Hepatocyte (in vitro differentiated cells): ENCODE measurements at regions not wholly inside any gene's neighbourhood (a gene's known extent, or its start where the extent isn't known, plus 50 kb on each side); places are given as distances from the start of the nearest gene placed in this dataset. TPM values are rescaled to one million over a fixed set of nuclear protein-coding genes. Genes with fewer than 3 reads are reported as not detected.

ENCODE experiments used
- DNase-seq: peaks from one replicate; pipeline ENCODE4 v3.0.0-alpha.2; 2016; ENCODE audit warnings: low spot score
- H2AFZ ChIP-seq: fragments of 200-600 bp; sonication (generic); 2 replicates; pipeline ENCODE4 v1.6.0; 2016; ENCODE audit warnings: antibody characterized with exemption, mild to moderate bottlenecking
- H3K27ac ChIP-seq: fragments of 200-600 bp; sonication (generic); 2 replicates; pipeline ENCODE4 v1.5.1; 2016; ENCODE audit warnings: mild to moderate bottlenecking
- H3K27me3 ChIP-seq: fragments of 200-600 bp; sonication (generic); 2 replicates; pipeline ENCODE4 v1.6.1; 2016
- H3K36me3 ChIP-seq: fragments of 200-600 bp; sonication (generic); replicated peaks from 2 replicates; pipeline ENCODE4 v1.5.1; 2016; ENCODE audit warnings: low read depth; ENCODE audit not compliant: insufficient read depth
- H3K4me1 ChIP-seq: fragments of 200-600 bp; sonication (generic); 2 replicates; pipeline ENCODE4 v1.5.1; 2016; ENCODE audit warnings: mild to moderate bottlenecking, moderate library complexity; ENCODE audit not compliant: insufficient read depth
- H3K4me2 ChIP-seq: fragments of 200-600 bp; sonication (generic); 2 replicates; pipeline ENCODE4 v1.6.0; 2016
- H3K4me3 ChIP-seq: fragments of 200-600 bp; sonication (generic); 2 replicates; pipeline ENCODE4 v1.5.1; 2016; ENCODE audit warnings: mild to moderate bottlenecking
- H3K79me2 ChIP-seq: fragments of 200-600 bp; sonication (generic); 2 replicates; pipeline ENCODE4 v1.6.0; 2017; ENCODE audit warnings: mild to moderate bottlenecking
- H3K9me2 ChIP-seq: fragments of 200-600 bp; sonication (generic); replicated peaks from 2 replicates; pipeline ENCODE4 v1.6.0; 2017; ENCODE audit warnings: mild to moderate bottlenecking; ENCODE audit not compliant: insufficient read depth
- H3K9me3 ChIP-seq: fragments of 200-600 bp; sonication (generic); 2 replicates; pipeline ENCODE4 v1.5.1; 2016; ENCODE audit warnings: low read depth, mild to moderate bottlenecking
- H4K20me1 ChIP-seq: fragments of 200-600 bp; sonication (generic); 2 replicates; pipeline ENCODE4 v1.6.0; 2016; ENCODE audit warnings: mild to moderate bottlenecking; ENCODE audit not compliant: insufficient read depth, poor library complexity, severe bottlenecking
- EZH2 ChIP-seq: fragments of 200-600 bp; sonication (generic); IDR thresholded peaks from 2 replicates; pipeline ENCODE4 v1.6.1; 2016; ENCODE audit warnings: antibody characterized with exemption, mild to moderate bottlenecking, borderline replicate concordance
- EZH2phosphoT487 ChIP-seq: fragments of 200-600 bp; sonication (generic); IDR thresholded peaks from one replicate; pipeline ENCODE4 v1.6.1; 2018; ENCODE audit warnings: antibody characterized with exemption, mild to moderate bottlenecking, low read depth, moderate library complexity; ENCODE audit not compliant: unreplicated experiment, severe bottlenecking
- WGBS: methylation state at CpG from one replicate; pipeline ENCODE4 v1.1.6; 2016; ENCODE audit warnings: low lambda C conversion rate; ENCODE audit errors: missing lambda C conversion rate; 5-methylcytosine and 5-hydroxymethylcytosine counted together
- small RNA-seq: library from RNA; depleted of rRNA; stranded (forward); fragments of <200 nt; gene quantifications from one replicate; pipeline ENCODE3, GENCODE V24; 2014
- TF ChIP-seq, protein P1 (sequence below): fragments of 200-600 bp; sonication (generic); IDR thresholded peaks from 2 replicates; pipeline ENCODE4 v1.5.1; 2016; ENCODE audit warnings: antibody characterized with exemption, mild to moderate bottlenecking; ENCODE audit not compliant: poor library complexity

DNA sequence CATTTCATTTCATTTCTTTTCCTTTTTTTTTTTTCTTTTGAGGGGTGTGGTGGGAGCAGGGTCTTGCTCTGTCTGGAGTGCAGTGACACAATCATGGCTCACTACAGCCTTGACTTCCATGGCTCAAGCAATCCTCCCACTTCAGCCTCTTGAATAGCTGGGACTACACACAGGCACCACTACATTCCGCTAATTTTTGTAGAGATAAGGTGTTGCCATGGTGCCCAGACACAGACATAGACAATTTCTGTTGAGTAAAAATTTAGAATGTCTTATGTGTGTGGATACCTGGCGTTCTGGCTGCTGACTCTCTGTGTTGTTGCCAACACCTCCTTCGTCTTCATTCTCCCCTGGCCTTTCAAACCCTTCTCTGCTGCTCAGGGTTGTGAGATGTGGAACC lies 54.0 kb upstream of the PRSS58 start:
- H2AFZ ChIP-seq = no peak overlapping the region
- no peaks in the 10 kb centered on the region for H4K20me1 ChIP-seq
- no peak overlapping the region for H3K4me2 ChIP-seq
- H3K79me2 ChIP-seq = no peaks in the 10 kb centered on the region
- no peaks in the 10 kb centered on the region for H3K9me2 ChIP-seq
- H3K27me3 ChIP-seq = peaks cover 3% of the 10 kb centered on the region
- no peaks in the 10 kb centered on the region for H3K36me3 ChIP-seq
- H3K4me3 ChIP-seq = no peak overlapping the region
- TF ChIP-seq, protein P1, sequence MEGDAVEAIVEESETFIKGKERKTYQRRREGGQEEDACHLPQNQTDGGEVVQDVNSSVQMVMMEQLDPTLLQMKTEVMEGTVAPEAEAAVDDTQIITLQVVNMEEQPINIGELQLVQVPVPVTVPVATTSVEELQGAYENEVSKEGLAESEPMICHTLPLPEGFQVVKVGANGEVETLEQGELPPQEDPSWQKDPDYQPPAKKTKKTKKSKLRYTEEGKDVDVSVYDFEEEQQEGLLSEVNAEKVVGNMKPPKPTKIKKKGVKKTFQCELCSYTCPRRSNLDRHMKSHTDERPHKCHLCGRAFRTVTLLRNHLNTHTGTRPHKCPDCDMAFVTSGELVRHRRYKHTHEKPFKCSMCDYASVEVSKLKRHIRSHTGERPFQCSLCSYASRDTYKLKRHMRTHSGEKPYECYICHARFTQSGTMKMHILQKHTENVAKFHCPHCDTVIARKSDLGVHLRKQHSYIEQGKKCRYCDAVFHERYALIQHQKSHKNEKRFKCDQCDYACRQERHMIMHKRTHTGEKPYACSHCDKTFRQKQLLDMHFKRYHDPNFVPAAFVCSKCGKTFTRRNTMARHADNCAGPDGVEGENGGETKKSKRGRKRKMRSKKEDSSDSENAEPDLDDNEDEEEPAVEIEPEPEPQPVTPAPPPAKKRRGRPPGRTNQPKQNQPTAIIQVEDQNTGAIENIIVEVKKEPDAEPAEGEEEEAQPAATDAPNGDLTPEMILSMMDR = no peak
- TF ChIP-seq EZH2 (no peak), EZH2phosphoT487 (no peak)
- H3K4me1 ChIP-seq = no peaks in the 10 kb centered on the region
- no peaks in the 10 kb centered on the region for H3K9me3 ChIP-seq
- WGBS = 75% methylated on average over 3 of the region's 3 CpGs
- DNase-seq = no peak
- no peak overlapping the region for H3K27ac ChIP-seq

DNA sequence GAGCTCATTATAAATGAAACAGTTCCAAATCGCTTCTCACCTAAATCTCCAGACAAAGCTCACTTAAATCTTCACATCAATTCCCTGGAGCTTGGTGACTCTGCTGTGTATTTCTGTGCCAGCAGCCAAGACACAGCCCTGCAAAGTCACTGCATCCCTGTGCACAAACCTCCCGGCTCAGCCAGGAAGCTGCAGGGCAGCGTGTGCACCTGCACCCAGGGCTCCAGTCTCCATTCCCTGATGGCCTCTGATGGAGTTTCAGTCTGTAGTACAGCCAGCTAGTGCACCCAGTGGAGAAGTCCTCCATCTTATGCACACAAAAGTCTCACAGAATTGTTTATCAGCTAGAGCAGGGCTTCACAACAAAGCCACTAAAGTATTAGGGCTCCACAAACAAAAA lies 51.1 kb upstream of the PRSS58 start:
- no peak for TF ChIP-seq EZH2
- TF ChIP-seq, protein P1 = no peak
- TF ChIP-seq EZH2phosphoT487 = no peak
- H2AFZ ChIP-seq = no peak overlapping the region
- H3K4me2 ChIP-seq = no peak overlapping the region
- 76% methylated on average over 3 of the region's 3 CpGs for WGBS
- H3K4me3 ChIP-seq = no peak overlapping the region
- no peaks in the 10 kb centered on the region for H3K9me3 ChIP-seq
- no peaks in the 10 kb centered on the region for H3K36me3 ChIP-seq
- no peaks in the 10 kb centered on the region for H4K20me1 ChIP-seq
- H3K9me2 ChIP-seq = no peaks in the 10 kb centered on the region
- no peaks in the 10 kb centered on the region for H3K4me1 ChIP-seq
- H3K79me2 ChIP-seq = no peaks in the 10 kb centered on the region
- DNase-seq = no peak
- H3K27ac ChIP-seq = no peak overlapping the region
- H3K27me3 ChIP-seq = peaks cover 3% of the 10 kb centered on the region

DNA sequence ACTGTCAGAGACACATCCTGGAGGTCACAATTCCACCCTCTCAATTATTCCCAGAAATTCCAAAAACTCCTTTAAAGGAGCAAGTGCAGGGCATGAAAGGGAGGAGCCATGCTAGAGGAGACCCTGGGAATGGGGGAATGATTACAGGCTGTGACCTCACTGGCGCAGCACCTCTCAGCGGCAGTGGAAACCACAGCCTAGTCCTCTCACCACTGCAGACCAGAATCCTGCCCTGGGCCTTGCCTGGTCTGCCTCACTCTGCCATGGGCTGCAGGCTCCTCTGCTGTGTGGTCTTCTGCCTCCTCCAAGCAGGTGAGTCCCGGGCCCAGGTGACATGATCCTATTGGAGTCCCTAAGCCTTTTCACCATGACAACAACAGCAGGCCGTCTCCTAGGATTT lies 50.5 kb upstream of the PRSS58 start:
- no peak for TF ChIP-seq EZH2phosphoT487
- Histone ChIP-seq H3K4me2 (no peak overlapping the region), H3K79me2 (no peaks in the 10 kb centered on the region), H3K27ac (no peak overlapping the region), H2AFZ (no peak overlapping the region), H3K9me2 (no peaks in the 10 kb centered on the region), H3K36me3 (no peaks in the 10 kb centered on the region), H3K9me3 (no peaks in the 10 kb centered on the region), H3K27me3 (peaks cover 3% of the 10 kb centered on the region), H3K4me3 (no peak overlapping the region), H3K4me1 (no peaks in the 10 kb centered on the region), H4K20me1 (no peaks in the 10 kb centered on the region)
- WGBS = 48% methylated on average over 4 of the region's 4 CpGs
- DNase-seq = no peak

Small RNA genes in the stretch of these regions (small RNA-seq; reads per million reads assigned to genes)
- not detected for gene TRBV5-2
- not detected for gene TRBV8-1
- gene TRBV8-2 = not detected
